ENCODE measurements at regions not wholly inside any gene's neighbourhood (a gene's known extent, or its start where the extent isn't known, plus 50 kb on each side); places are given as distances from the start of the nearest gene placed in this dataset.

- no peaks in the 10 kb centered on the region for H3K27me3 ChIP-seq
- no peak overlapping the region for H3K4me3 ChIP-seq
- no peak overlapping the region for H3K27ac ChIP-seq
- TF ChIP-seq CTCF (IDR thresholded peaks at IDR 0.05) (no peak), POLR2A (IDR thresholded peaks at IDR 0.05) (no peak)
- WGBS, 2 donors, result 60 to 68% methylated on average over 1 of the region's 1 CpG
- H3K4me1 ChIP-seq, result peaks cover 0 to 9% (median 0%) of the 10 kb centered on the region in 3 donors
- intact Hi-C loops (cut with DNase I), result loop anchor here (10.0 kb wide), 1 partner anchor 407 kb away; the partner anchor contains the start of genes CENPL and DARS2
- H3K9me3 ChIP-seq, result no peaks in the 10 kb centered on the region
- H3K36me3 ChIP-seq, result peaks cover 0 to 12% (median 0%) of the 10 kb centered on the region in 3 donors
- DNase-seq, result no peak
These were observed 59.6 kb upstream of the PRDX6 start for GRCh38 chr1:173417563-173417962.

- Histone ChIP-seq H3K9me3 (no peaks in the 10 kb centered on the region), H3K4me3 (no peak overlapping the region), H3K4me1 (peaks cover 0 to 9% (median 0%) of the 10 kb centered on the region in 3 donors), H3K27ac (no peak overlapping the region), H3K36me3 (peaks cover 0 to 12% (median 0%) of the 10 kb centered on the region in 3 donors), H3K27me3 (no peaks in the 10 kb centered on the region)
- TF ChIP-seq POLR2A (IDR thresholded peaks at IDR 0.05), result no peak
- intact Hi-C loops (cut with DNase I), result loop anchor here (10.0 kb wide), 1 partner anchor 406 kb away; the partner anchor contains the start of genes CENPL and DARS2
- DNase-seq, result no peak
- 69 to 73% methylated on average over 8 to 11 of the region's 11 CpGs for WGBS, 2 donors
These were observed 58.8 kb upstream of the PRDX6 start for GRCh38 chr1:173418107-173418985.

GRCh38 chr1:173420330-173420806 is 56.8 kb upstream of the PRDX6 start:
- no peak overlapping the region for H3K27ac ChIP-seq
- H3K36me3 ChIP-seq, result peaks cover 0 to 12% (median 0%) of the 10 kb centered on the region in 3 donors
- intact Hi-C loops (cut with DNase I), result no loop called here
- TF ChIP-seq POLR2A (IDR thresholded peaks at IDR 0.05) (no peak), CTCF (IDR thresholded peaks at IDR 0.05) (peak; percentile 73 to 91 (median 89))
- no peaks in the 10 kb centered on the region for H3K9me3 ChIP-seq
- WGBS, 2 donors, result 9 to 12% methylated on average over 7 of the region's 7 CpGs
- H3K4me3 ChIP-seq, result peak overlapping the region in 1 of 4 donors; percentile 38
- peaks cover 0 to 14% (median 0%) of the 10 kb centered on the region in 3 donors for H3K4me1 ChIP-seq
- no peak for DNase-seq
- no peaks in the 10 kb centered on the region for H3K27me3 ChIP-seq

- Histone ChIP-seq H3K4me3 (no peak overlapping the region), H3K27me3 (no peaks in the 10 kb centered on the region), H3K27ac (no peak overlapping the region), H3K36me3 (peaks cover 0 to 12% (median 0%) of the 10 kb centered on the region in 3 donors), H3K9me3 (no peaks in the 10 kb centered on the region), H3K4me1 (peaks cover 0 to 14% (median 0%) of the 10 kb centered on the region in 3 donors)
- DNase-seq, result no peak
- 74 to 80% methylated on average over 4 of the region's 4 CpGs for WGBS, 2 donors
- intact Hi-C loops (cut with DNase I), result no loop called here
- TF ChIP-seq POLR2A (IDR thresholded peaks at IDR 0.05), result no peak
- no peak for TF ChIP-seq CTCF (IDR thresholded peaks at IDR 0.05)
These were observed 55.8 kb upstream of the PRDX6 start for GRCh38 chr1:173421286-173421685.

- no peak for DNase-seq
- Histone ChIP-seq H3K4me1 (peaks cover 0 to 14% (median 0%) of the 10 kb centered on the region in 3 donors), H3K27ac (no peak overlapping the region), H3K36me3 (peaks cover 0 to 12% (median 0%) of the 10 kb centered on the region in 3 donors), H3K27me3 (no peaks in the 10 kb centered on the region), H3K4me3 (no peak overlapping the region), H3K9me3 (no peaks in the 10 kb centered on the region)
- WGBS, 2 donors, result 71 to 86% methylated on average over 4 of the region's 4 CpGs
- TF ChIP-seq POLR2A (IDR thresholded peaks at IDR 0.05) (no peak), CTCF (IDR thresholded peaks at IDR 0.05) (no peak)
- intact Hi-C loops (cut with DNase I), result no loop called here
These were observed 55.3 kb upstream of the PRDX6 start for GRCh38 chr1:173421789-173422188.
